ENCODE measurements at regions not wholly inside any gene's neighbourhood (a gene's known extent, or its start where the extent isn't known, plus 50 kb on each side); places are given as distances from the start of the nearest gene placed in this dataset.

DNA sequence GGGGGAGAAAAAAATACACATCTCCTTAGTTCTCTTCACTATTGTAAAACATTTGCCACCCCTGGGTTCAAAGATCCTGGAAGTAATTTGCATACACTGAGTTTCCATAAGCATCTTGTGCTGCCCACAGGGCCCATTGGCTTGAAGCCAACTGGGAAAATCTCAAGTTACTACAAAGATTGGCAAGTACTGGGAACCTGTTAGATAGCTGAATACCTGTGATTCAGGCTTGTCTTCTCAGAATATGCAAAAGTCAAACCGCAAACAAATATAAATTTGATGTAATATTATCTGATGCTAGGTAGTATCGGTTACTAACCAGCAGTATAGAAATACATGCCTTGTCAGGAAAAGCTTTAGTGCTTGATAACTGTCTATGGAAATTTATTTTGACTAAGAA lies 156.9 kb upstream of the FST start:
- TF ChIP-seq CTCF (IDR thresholded peaks at IDR 0.05) = no peak
- TF ChIP-seq POLR2AphosphoS5 (IDR thresholded peaks at IDR 0.05) = no peak
- no peak for TF ChIP-seq POLR2A (IDR thresholded peaks at IDR 0.05)

All from breast epithelium (tissue), 3 donors.